IPS-20b (cell line): ENCODE measurements at regions not wholly inside any gene's neighbourhood (a gene's known extent, or its start where the extent isn't known, plus 50 kb on each side); places are given as distances from the start of the nearest gene placed in this dataset.
"Not testable (repeated sequence)": the region's sequence is repeated elsewhere in the genome, so short reads cannot be mapped to it uniquely, and the experiment has no call there.

Experiments
- H3K27ac ChIP-seq: one replicate; pipeline ENCODE4 v1.5.1; 2013; ENCODE audit warnings: low read length
- H3K27me3 ChIP-seq: 2 replicates; pipeline ENCODE4 v1.6.1; 2013; ENCODE audit warnings: mild to moderate bottlenecking, low read length, inconsistent platforms; ENCODE audit not compliant: insufficient read depth
- H3K36me3 ChIP-seq: 2 replicates; pipeline ENCODE4 v1.6.1; 2013; ENCODE audit warnings: low read depth, mild to moderate bottlenecking, inconsistent platforms, low read length, moderate library complexity; ENCODE audit not compliant: insufficient read depth
- H3K4me1 ChIP-seq: 2 replicates; pipeline ENCODE4 v1.6.1; 2013; ENCODE audit warnings: mild to moderate bottlenecking, control low read depth, inconsistent platforms, low read length, moderate library complexity; ENCODE audit not compliant: insufficient read depth
- H3K4me3 ChIP-seq: 2 replicates; pipeline ENCODE4 v1.5.1; 2013; ENCODE audit warnings: mild to moderate bottlenecking, low read length, inconsistent platforms
- H3K9ac ChIP-seq: 2 replicates; pipeline ENCODE4 v1.6.1; 2013; ENCODE audit warnings: low read depth, mild to moderate bottlenecking, inconsistent platforms, low read length, moderate library complexity
- H3K9me3 ChIP-seq: 2 replicates; pipeline ENCODE4 v1.6.1; 2013; ENCODE audit warnings: mild to moderate bottlenecking, low read depth, low read length, inconsistent platforms; ENCODE audit not compliant: insufficient read depth

GRCh38 chr5:135178476-135179155 is 144.6 kb upstream of the PITX1 start:
- no peak overlapping the region for H3K4me3 ChIP-seq

GRCh38 chr5:135177591-135177990 is 143.6 kb upstream of the PITX1 start:
- Histone ChIP-seq H3K36me3 (no peaks in the 10 kb centered on the region), H3K4me1 (no peaks in the 10 kb centered on the region), H3K9me3 (no peaks in the 10 kb centered on the region), H3K27ac (no peak overlapping the region), H3K27me3 (peaks cover 6% of the 10 kb centered on the region; the same call in 1 of the 2 replicates), H3K4me3 (no peak overlapping the region), H3K9ac (no peak overlapping the region)

More at GRCh38 chr5:135178476-135179155, 144.6 kb upstream of the PITX1 start:
- H3K9ac ChIP-seq = no peak overlapping the region
- H3K9me3 ChIP-seq = no peaks in the 10 kb centered on the region
- H3K27ac ChIP-seq = no peak overlapping the region
- no peaks in the 10 kb centered on the region for H3K4me1 ChIP-seq
- no peaks in the 10 kb centered on the region for H3K27me3 ChIP-seq
- H3K36me3 ChIP-seq = no peaks in the 10 kb centered on the region

- H3K4me3 ChIP-seq = no peak overlapping the region
- no peaks in the 10 kb centered on the region for H3K4me1 ChIP-seq
- no peaks in the 10 kb centered on the region for H3K36me3 ChIP-seq
- no peak overlapping the region for H3K27ac ChIP-seq
- H3K9me3 ChIP-seq = no peaks in the 10 kb centered on the region
- peaks cover 12% of the 10 kb centered on the region; the same call in 1 of the 2 replicates for H3K27me3 ChIP-seq
- H3K9ac ChIP-seq = no peak overlapping the region
Observed at GRCh38 chr5:135176991-135177390, 143.0 kb upstream of the PITX1 start.

DNA sequence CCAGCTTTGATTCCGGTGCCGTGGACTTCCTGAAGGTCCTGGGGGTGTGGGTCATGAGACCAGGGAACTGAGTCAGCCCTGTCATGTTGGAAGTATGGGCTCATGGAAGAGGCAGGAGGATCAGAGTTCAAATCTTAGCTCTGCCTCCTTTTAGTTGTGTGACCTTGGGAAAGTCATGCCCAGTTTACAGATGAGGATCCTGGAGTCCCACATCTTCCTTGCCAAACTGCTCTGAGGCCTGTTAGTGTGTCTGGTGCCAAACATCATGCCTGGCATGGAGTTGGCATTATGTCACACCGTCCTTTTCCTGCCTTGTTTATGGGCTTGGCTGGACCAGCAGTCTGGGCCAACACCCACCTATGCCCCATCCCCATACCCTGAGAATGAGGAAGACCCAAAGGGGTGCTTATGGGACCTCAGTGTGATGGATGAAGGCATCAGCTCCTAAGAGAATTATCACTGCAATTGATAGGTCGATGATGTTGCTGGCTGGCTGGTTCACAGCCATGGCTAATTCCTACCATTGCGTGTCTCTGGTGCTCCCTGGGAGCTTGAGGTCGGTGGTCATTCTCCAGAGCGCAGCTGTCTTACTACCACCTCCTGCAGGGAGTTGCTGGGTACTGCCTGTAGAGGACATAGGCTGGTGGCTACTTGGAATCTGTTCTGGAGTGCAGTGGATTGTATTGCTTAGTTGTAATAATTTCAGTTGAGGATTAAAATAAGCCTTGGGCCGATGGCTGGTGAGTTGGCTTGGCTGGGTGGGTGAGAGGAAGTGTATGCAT is 140.5 kb upstream of the PITX1 start:
- H3K9me3 ChIP-seq = no peaks in the 10 kb centered on the region
- no peak overlapping the region for H3K4me3 ChIP-seq
- H3K27me3 ChIP-seq = peaks cover 34% of the 10 kb centered on the region
- H3K9ac ChIP-seq = no peak overlapping the region
- no peak overlapping the region for H3K27ac ChIP-seq
- H3K4me1 ChIP-seq = no peaks in the 10 kb centered on the region
- no peaks in the 10 kb centered on the region for H3K36me3 ChIP-seq

DNA sequence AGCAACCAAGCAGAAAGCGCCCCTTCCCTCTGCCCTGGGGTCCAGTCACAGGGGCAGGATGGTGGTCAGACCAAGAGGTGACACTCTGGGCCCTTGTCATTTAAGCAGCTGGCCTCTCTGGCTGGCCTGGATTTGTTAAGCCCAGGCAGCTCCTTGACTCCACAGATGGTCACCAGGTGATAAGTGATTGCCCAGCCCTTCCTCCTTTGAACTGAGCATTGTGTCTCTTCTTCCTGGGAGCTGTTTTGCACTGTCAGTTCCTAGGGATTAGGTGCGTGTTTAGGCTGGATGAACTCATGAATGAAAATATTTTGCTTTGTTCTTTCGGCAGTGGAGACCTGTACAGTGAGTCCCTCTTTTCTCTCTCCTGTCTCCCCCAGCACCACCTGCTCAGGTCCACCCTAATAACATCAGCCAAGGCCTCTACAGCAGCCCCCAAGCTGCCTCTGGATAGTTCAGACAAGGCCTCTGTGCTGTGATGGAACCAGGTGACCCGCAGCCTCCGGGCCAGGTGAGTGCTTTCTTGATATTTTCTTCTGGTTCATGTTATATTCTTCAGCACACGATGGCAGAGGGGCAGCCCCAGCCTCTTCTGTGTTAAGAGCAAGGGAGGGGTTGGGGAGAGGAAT is 139.7 kb upstream of the PITX1 start:
- H3K9ac ChIP-seq = no peak overlapping the region
- H3K9me3 ChIP-seq = no peaks in the 10 kb centered on the region
- no peaks in the 10 kb centered on the region for H3K4me1 ChIP-seq
- peaks cover 37% of the 10 kb centered on the region for H3K27me3 ChIP-seq
- no peak overlapping the region for H3K4me3 ChIP-seq
- no peaks in the 10 kb centered on the region for H3K36me3 ChIP-seq
- no peak overlapping the region for H3K27ac ChIP-seq

GRCh38 chr5:135172718-135173117 is 138.7 kb upstream of the PITX1 start:
- Histone ChIP-seq H3K36me3 (no peaks in the 10 kb centered on the region), H3K27ac (no peak overlapping the region), H3K9me3 (no peaks in the 10 kb centered on the region), H3K9ac (no peak overlapping the region), H3K4me1 (no peaks in the 10 kb centered on the region), H3K27me3 (peaks cover 45% of the 10 kb centered on the region), H3K4me3 (no peak overlapping the region)

GRCh38 chr5:135171336-135171735 is 137.3 kb upstream of the PITX1 start:
- H3K27me3 ChIP-seq = peaks cover 55% of the 10 kb centered on the region
- no peaks in the 10 kb centered on the region for H3K4me1 ChIP-seq
- H3K9ac ChIP-seq = no peak overlapping the region
- no peak overlapping the region for H3K4me3 ChIP-seq
- no peak overlapping the region for H3K27ac ChIP-seq
- no peaks in the 10 kb centered on the region for H3K36me3 ChIP-seq
- no peaks in the 10 kb centered on the region for H3K9me3 ChIP-seq

DNA sequence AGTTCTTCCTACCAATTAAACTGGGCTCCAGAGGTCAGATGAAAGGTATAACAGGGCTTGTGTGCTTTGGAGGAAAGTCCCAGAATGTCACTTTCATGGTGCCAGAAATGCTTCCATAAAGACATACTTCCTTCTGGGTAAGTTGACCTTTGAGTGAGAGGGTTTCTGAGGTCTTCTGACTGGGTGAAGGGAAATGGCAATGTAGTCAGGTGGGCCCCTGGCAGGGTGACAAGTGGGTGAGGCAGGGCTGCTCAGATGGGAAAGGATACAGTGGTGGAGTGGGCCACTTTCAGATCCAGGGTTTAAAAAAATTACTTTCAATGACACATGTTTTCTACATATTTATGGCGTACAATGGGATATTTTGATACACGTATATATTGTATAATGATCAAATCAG is 136.5 kb upstream of the PITX1 start:
- Histone ChIP-seq H3K27me3 (peaks cover 55% of the 10 kb centered on the region), H3K9ac (no peak overlapping the region), H3K9me3 (no peaks in the 10 kb centered on the region)

GRCh38 chr5:135169753-135170152 is 135.7 kb upstream of the PITX1 start:
- Histone ChIP-seq H3K9ac (no peak overlapping the region), H3K36me3 (no peaks in the 10 kb centered on the region), H3K4me1 (no peaks in the 10 kb centered on the region), H3K4me3 (no peak overlapping the region), H3K27me3 (peaks cover 55% of the 10 kb centered on the region), H3K9me3 (no peaks in the 10 kb centered on the region), H3K27ac (no peak overlapping the region)

More for the DNA sequence above, 136.5 kb upstream of the PITX1 start:
- no peak overlapping the region for H3K4me3 ChIP-seq
- H3K36me3 ChIP-seq = no peaks in the 10 kb centered on the region
- H3K4me1 ChIP-seq = no peaks in the 10 kb centered on the region
- H3K27ac ChIP-seq = no peak overlapping the region

GRCh38 chr5:135167634-135168033 is 133.6 kb upstream of the PITX1 start:
- Histone ChIP-seq H3K27ac (no peak overlapping the region), H3K4me3 (no peak overlapping the region), H3K27me3 (peaks cover 60% of the 10 kb centered on the region), H3K36me3 (no peaks in the 10 kb centered on the region), H3K4me1 (no peaks in the 10 kb centered on the region), H3K9ac (no peak overlapping the region), H3K9me3 (no peaks in the 10 kb centered on the region)

- not testable (repeated sequence) for H3K9ac ChIP-seq, H3K9me3 ChIP-seq, H3K4me1 ChIP-seq, H3K4me3 ChIP-seq, H3K36me3 ChIP-seq, H3K27ac ChIP-seq
- peaks cover 37% of the 10 kb centered on the region for H3K27me3 ChIP-seq
Observed at GRCh38 chr5:135164873-135165614, 131.0 kb upstream of the PITX1 start.
